ENCODE measurements at regions not wholly inside any gene's neighbourhood (a gene's known extent, or its start where the extent isn't known, plus 50 kb on each side); places are given as distances from the start of the nearest gene placed in this dataset.

DNA sequence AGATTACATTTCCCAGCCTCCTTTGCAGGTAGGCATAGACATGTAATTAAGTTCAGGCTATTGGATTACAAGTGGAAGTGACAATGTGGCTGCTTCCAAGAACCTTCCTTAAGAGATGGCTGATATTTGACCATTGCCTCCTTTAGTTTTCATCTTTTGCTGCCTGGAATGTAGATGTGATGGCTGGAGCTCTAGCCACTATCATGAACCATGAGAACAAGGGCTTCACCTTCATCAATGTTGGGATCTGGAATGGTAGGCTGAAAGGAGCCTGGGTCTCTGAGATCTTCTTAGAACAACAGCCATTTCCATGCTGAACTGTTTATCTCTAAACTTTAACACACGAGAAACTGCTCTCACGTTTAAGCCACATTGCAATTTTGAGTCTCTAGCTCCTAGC is 158.7 kb upstream of the ATP6AP2 start:
- no peaks in the 10 kb centered on the region for H3K79me2 ChIP-seq (replicated peaks; ENCODE audit: insufficient read depth, low read length)
- no peak overlapping the region for H3K4me3 ChIP-seq (ENCODE audit: low read length)
- no peak overlapping the region for H3K4me2 ChIP-seq (ENCODE audit: low read length)
- no peak overlapping the region for H3K9ac ChIP-seq (ENCODE audit: low read length)
- no peaks in the 10 kb centered on the region for H3K9me3 ChIP-seq (ENCODE audit: low read length)
- H3K27ac ChIP-seq (ENCODE audit: low read length), result no peak overlapping the region
- TF ChIP-seq, protein P1, sequence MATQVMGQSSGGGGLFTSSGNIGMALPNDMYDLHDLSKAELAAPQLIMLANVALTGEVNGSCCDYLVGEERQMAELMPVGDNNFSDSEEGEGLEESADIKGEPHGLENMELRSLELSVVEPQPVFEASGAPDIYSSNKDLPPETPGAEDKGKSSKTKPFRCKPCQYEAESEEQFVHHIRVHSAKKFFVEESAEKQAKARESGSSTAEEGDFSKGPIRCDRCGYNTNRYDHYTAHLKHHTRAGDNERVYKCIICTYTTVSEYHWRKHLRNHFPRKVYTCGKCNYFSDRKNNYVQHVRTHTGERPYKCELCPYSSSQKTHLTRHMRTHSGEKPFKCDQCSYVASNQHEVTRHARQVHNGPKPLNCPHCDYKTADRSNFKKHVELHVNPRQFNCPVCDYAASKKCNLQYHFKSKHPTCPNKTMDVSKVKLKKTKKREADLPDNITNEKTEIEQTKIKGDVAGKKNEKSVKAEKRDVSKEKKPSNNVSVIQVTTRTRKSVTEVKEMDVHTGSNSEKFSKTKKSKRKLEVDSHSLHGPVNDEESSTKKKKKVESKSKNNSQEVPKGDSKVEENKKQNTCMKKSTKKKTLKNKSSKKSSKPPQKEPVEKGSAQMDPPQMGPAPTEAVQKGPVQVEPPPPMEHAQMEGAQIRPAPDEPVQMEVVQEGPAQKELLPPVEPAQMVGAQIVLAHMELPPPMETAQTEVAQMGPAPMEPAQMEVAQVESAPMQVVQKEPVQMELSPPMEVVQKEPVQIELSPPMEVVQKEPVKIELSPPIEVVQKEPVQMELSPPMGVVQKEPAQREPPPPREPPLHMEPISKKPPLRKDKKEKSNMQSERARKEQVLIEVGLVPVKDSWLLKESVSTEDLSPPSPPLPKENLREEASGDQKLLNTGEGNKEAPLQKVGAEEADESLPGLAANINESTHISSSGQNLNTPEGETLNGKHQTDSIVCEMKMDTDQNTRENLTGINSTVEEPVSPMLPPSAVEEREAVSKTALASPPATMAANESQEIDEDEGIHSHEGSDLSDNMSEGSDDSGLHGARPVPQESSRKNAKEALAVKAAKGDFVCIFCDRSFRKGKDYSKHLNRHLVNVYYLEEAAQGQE (IDR thresholded peaks at IDR 0.05; ENCODE audit: borderline replicate concordance), result no peak
- TF ChIP-seq TAF1 (IDR thresholded peaks at IDR 0.05; ENCODE audit: low read depth) (no peak), MXI1 (conservative IDR thresholded peaks at IDR 0.05; ENCODE audit: poor library complexity, severe bottlenecking) (no peak), SMC3 (conservative IDR thresholded peaks at IDR 0.05; ENCODE audit: poor library complexity) (no peak), EP300 (conservative IDR thresholded peaks at IDR 0.05; ENCODE audit: poor library complexity, severe bottlenecking) (no peak), POLR2AphosphoS5 (IDR thresholded peaks at IDR 0.05) (no peak), RAD21 (conservative IDR thresholded peaks at IDR 0.05) (no peak), EZH2 (IDR thresholded peaks at IDR 0.05; ENCODE audit: borderline replicate concordance, insufficient read depth, low read length, poor library complexity, severe bottlenecking) (no peak)
- TF ChIP-seq, protein P2, sequence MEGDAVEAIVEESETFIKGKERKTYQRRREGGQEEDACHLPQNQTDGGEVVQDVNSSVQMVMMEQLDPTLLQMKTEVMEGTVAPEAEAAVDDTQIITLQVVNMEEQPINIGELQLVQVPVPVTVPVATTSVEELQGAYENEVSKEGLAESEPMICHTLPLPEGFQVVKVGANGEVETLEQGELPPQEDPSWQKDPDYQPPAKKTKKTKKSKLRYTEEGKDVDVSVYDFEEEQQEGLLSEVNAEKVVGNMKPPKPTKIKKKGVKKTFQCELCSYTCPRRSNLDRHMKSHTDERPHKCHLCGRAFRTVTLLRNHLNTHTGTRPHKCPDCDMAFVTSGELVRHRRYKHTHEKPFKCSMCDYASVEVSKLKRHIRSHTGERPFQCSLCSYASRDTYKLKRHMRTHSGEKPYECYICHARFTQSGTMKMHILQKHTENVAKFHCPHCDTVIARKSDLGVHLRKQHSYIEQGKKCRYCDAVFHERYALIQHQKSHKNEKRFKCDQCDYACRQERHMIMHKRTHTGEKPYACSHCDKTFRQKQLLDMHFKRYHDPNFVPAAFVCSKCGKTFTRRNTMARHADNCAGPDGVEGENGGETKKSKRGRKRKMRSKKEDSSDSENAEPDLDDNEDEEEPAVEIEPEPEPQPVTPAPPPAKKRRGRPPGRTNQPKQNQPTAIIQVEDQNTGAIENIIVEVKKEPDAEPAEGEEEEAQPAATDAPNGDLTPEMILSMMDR (IDR thresholded peaks at IDR 0.05; ENCODE audit: poor library complexity, severe bottlenecking), result no peak
- no peaks in the 10 kb centered on the region for H3F3A ChIP-seq (ENCODE audit: insufficient read depth, low read length, poor library complexity, severe bottlenecking)
- no peaks in the 10 kb centered on the region for H3K36me3 ChIP-seq (ENCODE audit: insufficient read depth, low read length)
- H3K9me2 ChIP-seq (ENCODE audit: insufficient read depth, low read length), result no peaks in the 10 kb centered on the region
- no peaks in the 10 kb centered on the region for H4K20me1 ChIP-seq (ENCODE audit: insufficient read depth)
- H3K27me3 ChIP-seq (ENCODE audit: insufficient read depth, low read depth, low read length), result no peaks in the 10 kb centered on the region
- no peak overlapping the region for H2AFZ ChIP-seq (ENCODE audit: low read depth, low read length)

DNA sequence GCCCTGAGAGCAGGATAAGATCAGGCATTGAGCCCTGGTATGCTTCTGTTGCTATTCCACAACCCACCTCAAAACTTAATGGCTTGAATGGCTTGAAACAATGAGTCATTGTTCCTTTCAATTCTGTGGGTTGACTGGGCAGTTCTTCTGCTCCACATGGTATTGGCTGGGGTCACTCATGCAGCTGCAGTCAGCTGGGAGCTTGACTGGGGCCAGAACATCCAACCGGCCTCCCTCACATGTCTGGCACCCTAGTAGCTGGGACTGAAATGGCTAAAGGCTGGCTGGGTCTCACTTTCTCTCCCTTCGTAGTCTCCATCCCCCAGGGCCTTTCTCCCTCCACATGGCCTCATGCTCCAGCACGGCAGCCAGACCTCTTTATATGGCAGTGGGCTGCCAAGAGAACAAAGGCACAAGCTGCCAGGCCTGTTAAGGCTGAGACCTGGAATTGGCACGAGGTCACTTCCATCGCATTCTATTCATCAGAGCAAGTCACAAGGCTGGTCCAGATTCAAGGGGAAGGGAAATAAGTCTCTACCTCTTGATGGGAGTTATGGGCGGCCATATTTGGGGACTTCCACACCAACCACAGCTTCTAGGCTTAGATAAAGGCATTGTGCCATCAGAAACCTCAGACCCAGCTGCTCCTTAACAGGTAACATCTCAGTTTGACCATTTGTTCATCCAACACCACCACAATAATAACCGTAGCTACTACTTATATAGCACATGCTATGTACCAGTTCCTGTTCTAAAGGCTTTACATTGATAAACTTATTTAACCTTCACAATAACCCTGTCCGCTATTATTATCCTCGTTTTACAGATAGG is 159.7 kb upstream of the ATP6AP2 start:
- Histone ChIP-seq H3F3A (ENCODE audit: insufficient read depth, low read length, poor library complexity, severe bottlenecking) (no peaks in the 10 kb centered on the region), H3K36me3 (ENCODE audit: insufficient read depth, low read length) (no peaks in the 10 kb centered on the region), H3K4me3 (ENCODE audit: low read length) (no peak overlapping the region), H3K27me3 (ENCODE audit: insufficient read depth, low read depth, low read length) (no peaks in the 10 kb centered on the region), H3K9ac (ENCODE audit: low read length) (no peak overlapping the region), H2AFZ (ENCODE audit: low read depth, low read length) (no peak overlapping the region), H4K20me1 (ENCODE audit: insufficient read depth) (no peaks in the 10 kb centered on the region), H3K9me2 (ENCODE audit: insufficient read depth, low read length) (no peaks in the 10 kb centered on the region), H3K27ac (ENCODE audit: low read length) (no peak overlapping the region), H3K79me2 (replicated peaks; ENCODE audit: insufficient read depth, low read length) (no peaks in the 10 kb centered on the region), H3K4me2 (ENCODE audit: low read length) (no peak overlapping the region), H3K9me3 (ENCODE audit: low read length) (no peaks in the 10 kb centered on the region)
- TF ChIP-seq RAD21 (conservative IDR thresholded peaks at IDR 0.05), result no peak
- TF ChIP-seq SMC3 (conservative IDR thresholded peaks at IDR 0.05; ENCODE audit: poor library complexity), result no peak
- TF ChIP-seq MXI1 (conservative IDR thresholded peaks at IDR 0.05; ENCODE audit: poor library complexity, severe bottlenecking), result no peak
- TF ChIP-seq TAF1 (IDR thresholded peaks at IDR 0.05; ENCODE audit: low read depth), result no peak
- TF ChIP-seq POLR2AphosphoS5 (IDR thresholded peaks at IDR 0.05), result no peak
- TF ChIP-seq EP300 (conservative IDR thresholded peaks at IDR 0.05; ENCODE audit: poor library complexity, severe bottlenecking), result no peak
- TF ChIP-seq, protein P2 (IDR thresholded peaks at IDR 0.05; ENCODE audit: poor library complexity, severe bottlenecking), result no peak
- no peak for TF ChIP-seq EZH2 (IDR thresholded peaks at IDR 0.05; ENCODE audit: borderline replicate concordance, insufficient read depth, low read length, poor library complexity, severe bottlenecking)
- TF ChIP-seq, protein P1 (IDR thresholded peaks at IDR 0.05; ENCODE audit: borderline replicate concordance), result no peak

Data from neural cell (in vitro differentiated cells).